Cerebellar nuclear complex (tissue), 1 donor: ENCODE measurements at regions not wholly inside any gene's neighbourhood (a gene's known extent, or its start where the extent isn't known, plus 50 kb on each side); places are given as distances from the start of the nearest gene placed in this dataset.
"Not testable (repeated sequence)": the region's sequence is repeated elsewhere in the genome, so short reads cannot be mapped to it uniquely, and the experiment has no call there.

Source experiments
- DNase-seq, 2 experiments: peaks; one replicate each; lab custom pipeline; 2025; lab: John Stamatoyannopoulos, UW

GRCh38 chr6:47180633-47181032, 129.1 kb downstream of the TNFRSF21 start:
- DNase-seq, result no peak

GRCh38 chr6:47179286-47179685, 130.4 kb downstream of the TNFRSF21 start:
- no peak for DNase-seq

- DNase-seq, result no peak
These were observed 133.5 kb upstream of the ADGRF1 start for GRCh38 chr6:47175656-47176055.

- DNase-seq, result no peak
These were observed 132.4 kb upstream of the ADGRF1 start for GRCh38 chr6:47174502-47175023.

GRCh38 chr6:47174063-47174462, 131.9 kb upstream of the ADGRF1 start:
- not testable (repeated sequence) for DNase-seq

- not testable (repeated sequence) for DNase-seq
These were observed 131.0 kb upstream of the ADGRF1 start for GRCh38 chr6:47173145-47173544.

- no peak for DNase-seq
These were observed 128.4 kb upstream of the ADGRF1 start for GRCh38 chr6:47170617-47170947.

GRCh38 chr6:47169785-47170616, 127.9 kb upstream of the ADGRF1 start:
- no peak for DNase-seq

GRCh38 chr6:47168180-47168579, 126.0 kb upstream of the ADGRF1 start:
- no peak for DNase-seq

GRCh38 chr6:47165918-47166317, 123.8 kb upstream of the ADGRF1 start:
- DNase-seq, result no peak

- no peak for DNase-seq
These were observed 122.7 kb upstream of the ADGRF1 start for GRCh38 chr6:47164877-47165276.

GRCh38 chr6:47163536-47163935, 121.4 kb upstream of the ADGRF1 start:
- no peak for DNase-seq

- no peak for DNase-seq
These were observed 120.7 kb upstream of the ADGRF1 start for GRCh38 chr6:47162793-47163192.

GRCh38 chr6:47162231-47162630, 120.1 kb upstream of the ADGRF1 start:
- DNase-seq, result no peak

GRCh38 chr6:47161176-47161687, 119.1 kb upstream of the ADGRF1 start:
- no peak for DNase-seq

- DNase-seq, result no peak
These were observed 118.6 kb upstream of the ADGRF1 start for GRCh38 chr6:47160702-47161101.

GRCh38 chr6:47159763-47160162, 117.6 kb upstream of the ADGRF1 start:
- DNase-seq, result no peak

GRCh38 chr6:47157653-47158219, 115.6 kb upstream of the ADGRF1 start:
- no peak for DNase-seq

GRCh38 chr6:47157063-47157462, 114.9 kb upstream of the ADGRF1 start:
- DNase-seq, result no peak

GRCh38 chr6:47156196-47156595, 114.1 kb upstream of the ADGRF1 start:
- no peak for DNase-seq

GRCh38 chr6:47153404-47153755, 111.2 kb upstream of the ADGRF1 start:
- no peak for DNase-seq

GRCh38 chr6:47152666-47153403, 110.7 kb upstream of the ADGRF1 start:
- no peak for DNase-seq
